AG10803 (cell line): ENCODE measurements at regions not wholly inside any gene's neighbourhood (a gene's known extent, or its start where the extent isn't known, plus 50 kb on each side); places are given as distances from the start of the nearest gene placed in this dataset.

Source experiments
- DNase-seq: peaks from one replicate; pipeline ENCODE4 v3.0.0; 2010; ENCODE audit warnings: low read depth
- H3K4me3 ChIP-seq: 2 replicates; pipeline ENCODE4 v1.5.1; 2011; ENCODE audit warnings: mild to moderate bottlenecking, low read length, control low read depth
- TF ChIP-seq, protein P1 (sequence below): conservative IDR thresholded peaks from 2 replicates; pipeline ENCODE4 v1.5.1; 2011; ENCODE audit warnings: mild to moderate bottlenecking, low read length, control low read depth, inconsistent platforms

- no peak for DNase-seq
- no peak overlapping the region for H3K4me3 ChIP-seq
- TF ChIP-seq, protein P1, sequence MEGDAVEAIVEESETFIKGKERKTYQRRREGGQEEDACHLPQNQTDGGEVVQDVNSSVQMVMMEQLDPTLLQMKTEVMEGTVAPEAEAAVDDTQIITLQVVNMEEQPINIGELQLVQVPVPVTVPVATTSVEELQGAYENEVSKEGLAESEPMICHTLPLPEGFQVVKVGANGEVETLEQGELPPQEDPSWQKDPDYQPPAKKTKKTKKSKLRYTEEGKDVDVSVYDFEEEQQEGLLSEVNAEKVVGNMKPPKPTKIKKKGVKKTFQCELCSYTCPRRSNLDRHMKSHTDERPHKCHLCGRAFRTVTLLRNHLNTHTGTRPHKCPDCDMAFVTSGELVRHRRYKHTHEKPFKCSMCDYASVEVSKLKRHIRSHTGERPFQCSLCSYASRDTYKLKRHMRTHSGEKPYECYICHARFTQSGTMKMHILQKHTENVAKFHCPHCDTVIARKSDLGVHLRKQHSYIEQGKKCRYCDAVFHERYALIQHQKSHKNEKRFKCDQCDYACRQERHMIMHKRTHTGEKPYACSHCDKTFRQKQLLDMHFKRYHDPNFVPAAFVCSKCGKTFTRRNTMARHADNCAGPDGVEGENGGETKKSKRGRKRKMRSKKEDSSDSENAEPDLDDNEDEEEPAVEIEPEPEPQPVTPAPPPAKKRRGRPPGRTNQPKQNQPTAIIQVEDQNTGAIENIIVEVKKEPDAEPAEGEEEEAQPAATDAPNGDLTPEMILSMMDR: no peak
These were observed 72.8 kb upstream of the KCNJ15 start for GRCh38 chr21:38183961-38184360.

- no peak overlapping the region for H3K4me3 ChIP-seq
- DNase-seq: no peak
- TF ChIP-seq, protein P1: no peak
These were observed 70.0 kb upstream of the KCNJ15 start for GRCh38 chr21:38186661-38187270.

- no peak overlapping the region for H3K4me3 ChIP-seq
- TF ChIP-seq, protein P1: no peak
- peak; percentile 54 for DNase-seq
These were observed 68.8 kb upstream of the KCNJ15 start for GRCh38 chr21:38188037-38188436.

DNA sequence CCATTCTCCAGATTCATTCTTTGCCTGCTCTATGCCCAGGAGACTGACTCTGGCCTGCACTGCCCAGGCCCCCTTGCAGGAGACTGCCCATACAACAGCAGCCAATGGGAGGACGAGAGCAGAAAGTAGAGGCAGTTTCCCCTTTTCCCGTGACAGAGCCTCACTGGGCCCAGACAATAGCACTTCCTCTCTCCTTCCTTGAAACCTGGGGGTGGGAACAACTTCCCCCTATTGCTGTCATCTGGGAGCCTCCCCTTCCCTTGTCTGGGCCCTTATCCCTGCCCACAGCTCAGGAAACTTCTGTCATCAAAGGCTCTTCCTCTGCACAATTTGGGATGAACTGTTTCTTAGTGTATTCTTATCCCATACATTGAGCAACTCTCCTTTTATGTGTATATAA, 60.8 kb upstream of the KCNJ15 start:
- DNase-seq: no peak
- TF ChIP-seq, protein P1: no peak
- H3K4me3 ChIP-seq: no peak overlapping the region

GRCh38 chr21:38202811-38203210, 54.0 kb upstream of the KCNJ15 start:
- no peak overlapping the region for H3K4me3 ChIP-seq
- TF ChIP-seq, protein P1: no peak
- no peak for DNase-seq

- TF ChIP-seq, protein P1: no peak
These were observed 53.6 kb upstream of the KCNJ15 start for GRCh38 chr21:38203229-38203628.

GRCh38 chr21:38205940-38206339, 50.9 kb upstream of the KCNJ15 start:
- DNase-seq: no peak
- TF ChIP-seq, protein P1: no peak
- H3K4me3 ChIP-seq: no peak overlapping the region

More at GRCh38 chr21:38203229-38203628, 53.6 kb upstream of the KCNJ15 start:
- no peak overlapping the region for H3K4me3 ChIP-seq
- DNase-seq: no peak
